ENCODE measurements at regions not wholly inside any gene's neighbourhood (a gene's known extent, or its start where the extent isn't known, plus 50 kb on each side); places are given as distances from the start of the nearest gene placed in this dataset.

DNA sequence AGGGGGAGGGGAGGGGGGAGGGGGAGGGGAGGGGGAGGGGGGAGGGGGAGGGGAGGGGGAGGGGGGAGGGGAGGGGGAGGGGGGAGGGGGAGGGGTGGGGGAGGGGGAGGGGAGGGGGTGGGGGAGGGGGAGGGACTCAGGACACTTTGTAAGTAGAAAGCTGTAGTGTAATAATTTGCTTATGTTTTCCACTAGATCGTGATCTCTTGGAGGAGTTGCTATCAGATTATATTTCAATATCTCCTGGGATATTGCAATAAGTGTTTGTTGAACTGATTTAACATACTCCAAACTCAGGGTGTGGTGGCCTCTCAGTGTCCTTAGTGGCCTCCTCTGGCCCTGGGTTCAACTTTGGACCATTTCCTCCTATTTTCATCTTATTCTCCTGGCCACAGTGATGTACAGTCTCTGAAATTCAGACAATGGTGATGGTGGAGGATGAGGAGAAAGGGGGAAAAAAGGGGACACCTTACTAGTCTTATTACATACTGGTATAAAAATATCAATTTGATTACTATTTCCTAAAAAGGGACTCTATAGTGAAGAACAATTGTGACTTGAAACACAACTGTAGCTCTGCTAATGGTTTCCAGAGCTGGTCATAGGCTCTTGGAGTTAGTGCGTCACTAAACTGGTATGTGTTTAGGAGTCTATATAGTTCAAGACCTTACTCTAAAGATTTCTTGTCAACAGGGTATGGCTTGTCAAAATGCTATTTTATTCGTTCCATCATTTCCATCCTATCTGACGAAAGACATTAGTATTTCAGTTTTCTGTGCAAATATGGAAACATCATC lies 89.6 kb downstream of the DDX1 start:
- TF ChIP-seq POLR2A (IDR thresholded peaks at IDR 0.05), result no peak
- TF ChIP-seq, protein P1, sequence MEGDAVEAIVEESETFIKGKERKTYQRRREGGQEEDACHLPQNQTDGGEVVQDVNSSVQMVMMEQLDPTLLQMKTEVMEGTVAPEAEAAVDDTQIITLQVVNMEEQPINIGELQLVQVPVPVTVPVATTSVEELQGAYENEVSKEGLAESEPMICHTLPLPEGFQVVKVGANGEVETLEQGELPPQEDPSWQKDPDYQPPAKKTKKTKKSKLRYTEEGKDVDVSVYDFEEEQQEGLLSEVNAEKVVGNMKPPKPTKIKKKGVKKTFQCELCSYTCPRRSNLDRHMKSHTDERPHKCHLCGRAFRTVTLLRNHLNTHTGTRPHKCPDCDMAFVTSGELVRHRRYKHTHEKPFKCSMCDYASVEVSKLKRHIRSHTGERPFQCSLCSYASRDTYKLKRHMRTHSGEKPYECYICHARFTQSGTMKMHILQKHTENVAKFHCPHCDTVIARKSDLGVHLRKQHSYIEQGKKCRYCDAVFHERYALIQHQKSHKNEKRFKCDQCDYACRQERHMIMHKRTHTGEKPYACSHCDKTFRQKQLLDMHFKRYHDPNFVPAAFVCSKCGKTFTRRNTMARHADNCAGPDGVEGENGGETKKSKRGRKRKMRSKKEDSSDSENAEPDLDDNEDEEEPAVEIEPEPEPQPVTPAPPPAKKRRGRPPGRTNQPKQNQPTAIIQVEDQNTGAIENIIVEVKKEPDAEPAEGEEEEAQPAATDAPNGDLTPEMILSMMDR (IDR thresholded peaks at IDR 0.05), result no peak
- no peak for TF ChIP-seq EP300 (IDR thresholded peaks at IDR 0.05)
- TF ChIP-seq POLR2AphosphoS5 (IDR thresholded peaks at IDR 0.05), result no peak
